Activated CD4-positive, alpha-beta memory T cell treated with anti-CD3 and anti-CD28 coated beads for 36 hours (primary cell): ENCODE measurements at regions not wholly inside any gene's neighbourhood (a gene's known extent, or its start where the extent isn't known, plus 50 kb on each side); places are given as distances from the start of the nearest gene placed in this dataset.
"Not testable (repeated sequence)": the region's sequence is repeated elsewhere in the genome, so short reads cannot be mapped to it uniquely, and the experiment has no call there.

ENCODE experiments used
- CTCF ChIA-PET: fragments of 350-600 bp; sonication (Branson Sonifier 250); formaldehyde crosslinking; loops from one replicate; lab custom pipeline; 2021; ENCODE audit warnings: antibody characterized with exemption, inconsistent platforms; lab: Charles Lee
- POLR2A ChIA-PET: fragments of 350-600 bp; sonication (Branson Sonifier 250); formaldehyde crosslinking; loops from one replicate; lab custom pipeline; 2021; ENCODE audit warnings: antibody characterized with exemption; lab: Charles Lee
- DNase-seq: peaks from one replicate; pipeline ENCODE4 v3.0.0-alpha.2; 2020
- H3K27ac Mint-ChIP-seq: one replicate; pipeline ENCODE4 v1.8.0; 2021; ENCODE audit warnings: mixed read lengths
- H3K27me3 Mint-ChIP-seq: one replicate; pipeline ENCODE4 v1.8.0; 2021; ENCODE audit warnings: mixed read lengths
- H3K36me3 Mint-ChIP-seq: one replicate; pipeline ENCODE4 v1.8.0; 2021; ENCODE audit warnings: mixed read lengths
- H3K4me1 Mint-ChIP-seq: one replicate; pipeline ENCODE4 v1.8.0; 2021; ENCODE audit warnings: low read depth, mixed read lengths
- H3K4me3 Mint-ChIP-seq: one replicate; pipeline ENCODE4 v1.8.0; 2021; ENCODE audit warnings: mild to moderate bottlenecking, mixed read lengths
- H3K9me3 Mint-ChIP-seq: one replicate; pipeline ENCODE4 v1.8.0; 2021; ENCODE audit warnings: mixed read lengths
- intact Hi-C: fragments of 100-400 bp; cut with micrococcal nuclease; formaldehyde crosslinking; loops from one replicate; pipeline ENCODE4 v1.15.1; 2023

- DNase-seq, result no peak
- intact Hi-C loops, result no loop called here
- Mint-ChIP-seq H3K27me3 (no peaks in the 10 kb centered on the region), H3K4me3 (no peak overlapping the region), H3K9me3 (no peaks in the 10 kb centered on the region), H3K27ac (no peak overlapping the region), H3K36me3 (no peaks in the 10 kb centered on the region), H3K4me1 (no peaks in the 10 kb centered on the region)
- ChIA-PET CTCF (no interaction called here), POLR2A (no interaction called here)
Measured at GRCh38 chr1:187680823-187681222, 852.1 kb downstream of the PLA2G4A start.

- no peaks in the 10 kb centered on the region for H3K27me3 Mint-ChIP-seq
- no peak for DNase-seq
- H3K27ac Mint-ChIP-seq, result no peak overlapping the region
- H3K4me3 Mint-ChIP-seq, result no peak overlapping the region
- H3K4me1 Mint-ChIP-seq, result no peaks in the 10 kb centered on the region
- CTCF ChIA-PET, result no interaction called here
- intact Hi-C loops, result no loop called here
- no peaks in the 10 kb centered on the region for H3K9me3 Mint-ChIP-seq
- H3K36me3 Mint-ChIP-seq, result no peaks in the 10 kb centered on the region
- POLR2A ChIA-PET, result no interaction called here
Measured at GRCh38 chr1:187682112-187682511, 853.4 kb downstream of the PLA2G4A start.

- intact Hi-C loops, result no loop called here
- ChIA-PET POLR2A (no interaction called here), CTCF (no interaction called here)
- no peak overlapping the region for H3K4me3 Mint-ChIP-seq
- DNase-seq, result no peak
- no peak overlapping the region for H3K27ac Mint-ChIP-seq
- H3K27me3 Mint-ChIP-seq, result no peaks in the 10 kb centered on the region
- H3K9me3 Mint-ChIP-seq, result no peaks in the 10 kb centered on the region
- H3K4me1 Mint-ChIP-seq, result no peaks in the 10 kb centered on the region
- no peaks in the 10 kb centered on the region for H3K36me3 Mint-ChIP-seq
Measured at GRCh38 chr1:187685333-187685732, 856.6 kb downstream of the PLA2G4A start.

GRCh38 chr1:187689129-187689528 lies 860.4 kb downstream of the PLA2G4A start:
- no peaks in the 10 kb centered on the region for H3K4me1 Mint-ChIP-seq
- ChIA-PET POLR2A (no interaction called here), CTCF (no interaction called here)
- peaks cover 2% of the 10 kb centered on the region for H3K9me3 Mint-ChIP-seq
- no peaks in the 10 kb centered on the region for H3K27me3 Mint-ChIP-seq
- no peak for DNase-seq
- H3K27ac Mint-ChIP-seq, result no peak overlapping the region
- intact Hi-C loops, result no loop called here
- no peaks in the 10 kb centered on the region for H3K36me3 Mint-ChIP-seq
- no peak overlapping the region for H3K4me3 Mint-ChIP-seq

GRCh38 chr1:187691439-187691838 lies 862.7 kb downstream of the PLA2G4A start:
- Mint-ChIP-seq H3K36me3 (no peaks in the 10 kb centered on the region), H3K4me1 (no peaks in the 10 kb centered on the region), H3K9me3 (peaks cover 2% of the 10 kb centered on the region), H3K4me3 (no peak overlapping the region), H3K27ac (no peak overlapping the region), H3K27me3 (no peaks in the 10 kb centered on the region)
- ChIA-PET POLR2A (no interaction called here), CTCF (no interaction called here)
- intact Hi-C loops, result no loop called here
- no peak for DNase-seq

GRCh38 chr1:187692799-187693198 lies 864.0 kb downstream of the PLA2G4A start:
- POLR2A ChIA-PET, result no interaction called here
- Mint-ChIP-seq H3K27me3 (no peaks in the 10 kb centered on the region), H3K9me3 (peaks cover 2% of the 10 kb centered on the region), H3K36me3 (no peaks in the 10 kb centered on the region), H3K4me1 (no peaks in the 10 kb centered on the region), H3K27ac (no peak overlapping the region), H3K4me3 (no peak overlapping the region)
- intact Hi-C loops, result no loop called here
- CTCF ChIA-PET, result no interaction called here
- no peak for DNase-seq

GRCh38 chr1:187696073-187696472 lies 867.3 kb downstream of the PLA2G4A start:
- Mint-ChIP-seq H3K4me1 (no peaks in the 10 kb centered on the region), H3K36me3 (no peaks in the 10 kb centered on the region), H3K27ac (no peak overlapping the region), H3K27me3 (no peaks in the 10 kb centered on the region), H3K4me3 (no peak overlapping the region), H3K9me3 (no peaks in the 10 kb centered on the region)
- ChIA-PET CTCF (no interaction called here), POLR2A (no interaction called here)
- no peak for DNase-seq
- intact Hi-C loops, result no loop called here

GRCh38 chr1:187703138-187704130 lies 874.7 kb downstream of the PLA2G4A start:
- DNase-seq, H3K9me3 Mint-ChIP-seq, H3K4me1 Mint-ChIP-seq, H3K27me3 Mint-ChIP-seq, CTCF ChIA-PET, POLR2A ChIA-PET, H3K4me3 Mint-ChIP-seq, H3K27ac Mint-ChIP-seq, H3K36me3 Mint-ChIP-seq, intact Hi-C loops: not testable (repeated sequence)

- no peak overlapping the region for H3K4me3 Mint-ChIP-seq
- POLR2A ChIA-PET, result no interaction called here
- intact Hi-C loops, result no loop called here
- no peaks in the 10 kb centered on the region for H3K36me3 Mint-ChIP-seq
- H3K9me3 Mint-ChIP-seq, result peaks cover 5% of the 10 kb centered on the region
- H3K27me3 Mint-ChIP-seq, result no peaks in the 10 kb centered on the region
- no peak overlapping the region for H3K27ac Mint-ChIP-seq
- no peaks in the 10 kb centered on the region for H3K4me1 Mint-ChIP-seq
- CTCF ChIA-PET, result no interaction called here
- no peak for DNase-seq
Measured at GRCh38 chr1:187714470-187714869, 885.7 kb downstream of the PLA2G4A start.

GRCh38 chr1:187715483-187715882 lies 886.7 kb downstream of the PLA2G4A start:
- H3K9me3 Mint-ChIP-seq, result peaks cover 5% of the 10 kb centered on the region
- no peak overlapping the region for H3K4me3 Mint-ChIP-seq
- no peaks in the 10 kb centered on the region for H3K27me3 Mint-ChIP-seq
- H3K36me3 Mint-ChIP-seq, result no peaks in the 10 kb centered on the region
- H3K4me1 Mint-ChIP-seq, result no peaks in the 10 kb centered on the region
- ChIA-PET CTCF (no interaction called here), POLR2A (no interaction called here)
- no peak overlapping the region for H3K27ac Mint-ChIP-seq
- DNase-seq, result no peak
- intact Hi-C loops, result no loop called here

- Mint-ChIP-seq H3K4me3 (no peak overlapping the region), H3K4me1 (no peaks in the 10 kb centered on the region), H3K9me3 (peaks cover 3% of the 10 kb centered on the region), H3K27ac (no peak overlapping the region), H3K27me3 (no peaks in the 10 kb centered on the region), H3K36me3 (no peaks in the 10 kb centered on the region)
- intact Hi-C loops, result no loop called here
- ChIA-PET CTCF (no interaction called here), POLR2A (no interaction called here)
- DNase-seq, result no peak
Measured at GRCh38 chr1:187716160-187716559, 887.4 kb downstream of the PLA2G4A start.

- POLR2A ChIA-PET, result no interaction called here
- Mint-ChIP-seq H3K4me1 (no peaks in the 10 kb centered on the region), H3K36me3 (no peaks in the 10 kb centered on the region), H3K9me3 (peaks cover 3% of the 10 kb centered on the region), H3K27ac (no peak overlapping the region), H3K27me3 (no peaks in the 10 kb centered on the region), H3K4me3 (no peak overlapping the region)
- DNase-seq, result no peak
- intact Hi-C loops, result no loop called here
- CTCF ChIA-PET, result no interaction called here
Measured at GRCh38 chr1:187718527-187718926, 889.8 kb downstream of the PLA2G4A start.

- Mint-ChIP-seq H3K27me3 (no peaks in the 10 kb centered on the region), H3K4me1 (no peaks in the 10 kb centered on the region), H3K4me3 (no peak overlapping the region), H3K9me3 (peaks cover 3% of the 10 kb centered on the region), H3K27ac (no peak overlapping the region), H3K36me3 (no peaks in the 10 kb centered on the region)
- ChIA-PET CTCF (interaction anchor here (0.8 kb wide), 1 partner anchor 14 kb away, joined by 3 read pairs; no protein-coding TSS in a partner anchor), POLR2A (no interaction called here)
- intact Hi-C loops, result no loop called here
- DNase-seq, result no peak
Measured at GRCh38 chr1:187721216-187721615, 892.5 kb downstream of the PLA2G4A start.
